ENCODE measurements at regions not wholly inside any gene's neighbourhood (a gene's known extent, or its start where the extent isn't known, plus 50 kb on each side); places are given as distances from the start of the nearest gene placed in this dataset.

- Mint-ChIP-seq H3K4me3 (no peak overlapping the region), H3K4me1 (peaks cover 4% of the 10 kb centered on the region), H3K27me3 (ENCODE audit: low read depth in 3 of 3) (no peaks in the 10 kb centered on the region), H3K27ac (no peak overlapping the region), H3K36me3 (no peaks in the 10 kb centered on the region), H3K9me3 (peaks cover 0 to 2% (median 0%) of the 10 kb centered on the region in 7 donors)
- no peaks in the 10 kb centered on the region for H3K36me3 ChIP-seq (replicated peaks in 1 of 2; ENCODE audit: control insufficient read depth in 1 of 2, insufficient read depth in 2 of 2, low read length in 2 of 2)
- no peaks in the 10 kb centered on the region for H3K27me3 ChIP-seq (ENCODE audit: control insufficient read depth in 2 of 2, insufficient read depth in 2 of 2, low read length in 2 of 2)
- intact Hi-C loops (cut with micrococcal nuclease) = no loop called here
- H3K4me2 ChIP-seq (replicated peaks; ENCODE audit: extremely low read depth, low read length, poor library complexity, severe bottlenecking) = no peak overlapping the region
- no peak for TF ChIP-seq CTCF (IDR thresholded peaks at IDR 0.05)
- no peak overlapping the region for H3K27ac ChIP-seq (ENCODE audit: low read depth in 1 of 2, low read length in 2 of 2)
- no peak for DNase-seq
- H3K4me3 ChIP-seq (replicated peaks in 1 of 3; ENCODE audit: low read depth in 2 of 3, low read length in 3 of 3) = no peak overlapping the region
- H4K20me1 ChIP-seq (ENCODE audit: insufficient read depth, low read length) = no peaks in the 10 kb centered on the region
- no peaks in the 10 kb centered on the region for H3K9me3 ChIP-seq (replicated peaks in 1 of 2; ENCODE audit: control insufficient read depth in 1 of 2, insufficient read depth in 1 of 2, low read length in 2 of 2)
- H3K4me1 ChIP-seq (ENCODE audit: control insufficient read depth in 1 of 2, insufficient read depth in 2 of 2, low read length in 2 of 2) = no peaks in the 10 kb centered on the region
- H2AFZ ChIP-seq (ENCODE audit: insufficient read depth, low read depth, low read length, poor library complexity, severe bottlenecking) = no peak overlapping the region
- H3K9ac ChIP-seq (ENCODE audit: insufficient read depth, low read length, poor library complexity, severe bottlenecking) = no peak overlapping the region
- no peaks in the 10 kb centered on the region for H3K79me2 ChIP-seq (ENCODE audit: insufficient read depth, low read length)
- WGBS (ENCODE audit: insufficient coverage) = 70% methylated on average over 4 of the region's 4 CpGs
These were observed 85.8 kb downstream of the SEC61B start for GRCh38 chr9:99307851-99308250.

GRCh38 chr9:99309141-99309939, 87.3 kb downstream of the SEC61B start:
- H3K27ac Mint-ChIP-seq = no peak overlapping the region
- no peak overlapping the region for H3K9ac ChIP-seq (ENCODE audit: insufficient read depth, low read length, poor library complexity, severe bottlenecking)
- no peaks in the 10 kb centered on the region for H3K4me1 Mint-ChIP-seq
- no peaks in the 10 kb centered on the region for H3K9me3 ChIP-seq (replicated peaks in 1 of 2; ENCODE audit: control insufficient read depth in 1 of 2, insufficient read depth in 1 of 2, low read length in 2 of 2)
- H3K79me2 ChIP-seq (ENCODE audit: insufficient read depth, low read length) = no peaks in the 10 kb centered on the region
- no peak overlapping the region for H2AFZ ChIP-seq (ENCODE audit: insufficient read depth, low read depth, low read length, poor library complexity, severe bottlenecking)
- H3K36me3 ChIP-seq (replicated peaks in 1 of 2; ENCODE audit: control insufficient read depth in 1 of 2, insufficient read depth in 2 of 2, low read length in 2 of 2) = no peaks in the 10 kb centered on the region
- H3K36me3 Mint-ChIP-seq = no peaks in the 10 kb centered on the region
- H3K27ac ChIP-seq (ENCODE audit: low read depth in 1 of 2, low read length in 2 of 2) = no peak overlapping the region
- H3K4me3 ChIP-seq (replicated peaks in 1 of 3; ENCODE audit: low read depth in 2 of 3, low read length in 3 of 3) = no peak overlapping the region
- H3K27me3 ChIP-seq (ENCODE audit: control insufficient read depth in 2 of 2, insufficient read depth in 2 of 2, low read length in 2 of 2) = no peaks in the 10 kb centered on the region
- peaks cover 0 to 1% (median 0%) of the 10 kb centered on the region in 3 donors for H3K27me3 Mint-ChIP-seq (ENCODE audit: low read depth in 3 of 3)
- no peak for DNase-seq
- WGBS (ENCODE audit: insufficient coverage) = no CpG with 5 or more reads among the region's 7 CpGs
- no peak overlapping the region for H3K4me3 Mint-ChIP-seq
- no peaks in the 10 kb centered on the region for H4K20me1 ChIP-seq (ENCODE audit: insufficient read depth, low read length)
- H3K4me2 ChIP-seq (replicated peaks; ENCODE audit: extremely low read depth, low read length, poor library complexity, severe bottlenecking) = no peak overlapping the region
- no peaks in the 10 kb centered on the region for H3K4me1 ChIP-seq (ENCODE audit: control insufficient read depth in 1 of 2, insufficient read depth in 2 of 2, low read length in 2 of 2)
- intact Hi-C loops (cut with micrococcal nuclease) = no loop called here
- TF ChIP-seq CTCF (IDR thresholded peaks at IDR 0.05) = no peak
- H3K9me3 Mint-ChIP-seq = peaks cover 0 to 4% (median 0%) of the 10 kb centered on the region in 7 donors

Data from CD14-positive monocyte (primary cell).